Liver (tissue), 8 donors: ENCODE measurements at regions not wholly inside any gene's neighbourhood (a gene's known extent, or its start where the extent isn't known, plus 50 kb on each side); places are given as distances from the start of the nearest gene placed in this dataset.

Experiments
- DNase-seq: peaks from one replicate; pipeline ENCODE4 v3.0.0-alpha.2; 2017; ENCODE audit warnings: low spot score
- H3K27ac ChIP-seq, 2 donors: one replicate each; pipeline ENCODE4 v1.7.0; 2013; ENCODE audit warnings: inconsistent platforms in 2 of 2, low read length in 2 of 2, control low read depth in 1 of 2, low read depth in 1 of 2, mild to moderate bottlenecking in 1 of 2
- H3K27me3 ChIP-seq, 4 donors: one replicate each; pipeline versions ENCODE4 v1.6.1 to v1.7.0; 2013; ENCODE audit warnings: low read length in 3 of 4, inconsistent platforms in 1 of 4, mild to moderate bottlenecking in 1 of 4, moderate library complexity in 1 of 4; ENCODE audit not compliant: control insufficient read depth in 4 of 4, insufficient read depth in 4 of 4
- H3K36me3 ChIP-seq, 4 donors: one replicate each; pipeline versions ENCODE4 v1.6.1 to v1.7.0; 2013; ENCODE audit warnings: low read length in 3 of 4, mild to moderate bottlenecking in 3 of 4, low read depth in 1 of 4, moderate library complexity in 1 of 4; ENCODE audit not compliant: control insufficient read depth in 4 of 4, insufficient read depth in 3 of 4
- H3K4me1 ChIP-seq, 4 donors: one replicate each; pipeline versions ENCODE4 v1.6.1 to v1.7.0; 2013; ENCODE audit warnings: low read length in 3 of 4, mild to moderate bottlenecking in 3 of 4, moderate library complexity in 1 of 4; ENCODE audit not compliant: control insufficient read depth in 4 of 4, insufficient read depth in 4 of 4
- H3K4me3 ChIP-seq, 3 donors: one replicate each; pipeline versions ENCODE4 v1.6.1 to v1.7.0; 2013; ENCODE audit warnings: low read length in 3 of 3, control low read depth in 1 of 3, low read depth in 1 of 3, mild to moderate bottlenecking in 1 of 3
- H3K9ac ChIP-seq, 2 donors: one replicate each; pipeline ENCODE4 v1.7.0; 2013; ENCODE audit warnings: low read length in 2 of 2, mild to moderate bottlenecking in 2 of 2, moderate library complexity in 2 of 2, control low read depth in 1 of 2, low read depth in 1 of 2
- H3K9me3 ChIP-seq, 4 donors: one replicate each; pipeline versions ENCODE4 v1.6.1 to v1.7.0; 2013; ENCODE audit warnings: low read length in 3 of 4; ENCODE audit not compliant: control insufficient read depth in 4 of 4
- EGR1 ChIP-seq, 2 donors: IDR thresholded peaks; 2 replicates each; pipeline ENCODE4 v1.6.1; 2016 to 2018; ENCODE audit warnings: antibody characterized with exemption in 2 of 2, low read depth in 2 of 2
- FOXA1 ChIP-seq: IDR thresholded peaks from 2 replicates; pipeline ENCODE4 v1.6.1; 2016; ENCODE audit warnings: antibody characterized with exemption
- FOXA2 ChIP-seq: IDR thresholded peaks from 2 replicates; pipeline ENCODE4 v1.6.1; 2016; ENCODE audit warnings: antibody characterized with exemption
- GABPA ChIP-seq, 2 donors: IDR thresholded peaks in 1 of 2; conservative IDR thresholded peaks in 1 of 2; 2 replicates each; pipeline ENCODE4 v1.6.1; 2016; ENCODE audit warnings: antibody characterized with exemption in 2 of 2, mild to moderate bottlenecking in 1 of 2, moderate library complexity in 1 of 2
- HNF4A ChIP-seq, 2 donors: conservative IDR thresholded peaks; 2 replicates each; pipeline ENCODE4 v1.6.1; 2016; ENCODE audit warnings: antibody characterized with exemption in 2 of 2, mild to moderate bottlenecking in 2 of 2
- HNF4G ChIP-seq: IDR thresholded peaks from 2 replicates; pipeline ENCODE4 v1.6.1; 2016; ENCODE audit warnings: antibody characterized with exemption
- JUND ChIP-seq, 2 donors: IDR thresholded peaks; 2 replicates each; pipeline ENCODE4 v1.6.1; 2016; ENCODE audit warnings: antibody characterized with exemption in 2 of 2
- RAD21 ChIP-seq, 2 donors: IDR thresholded peaks; 2 replicates each; pipeline ENCODE4 v1.6.1; 2016; ENCODE audit warnings: antibody characterized with exemption in 2 of 2, mild to moderate bottlenecking in 2 of 2
- RXRA ChIP-seq, 2 donors: IDR thresholded peaks; 2 replicates each; pipeline ENCODE4 v1.6.1; 2017 to 2018; ENCODE audit warnings: antibody characterized with exemption in 2 of 2, mild to moderate bottlenecking in 1 of 2
- SP1 ChIP-seq: IDR thresholded peaks from 2 replicates; pipeline ENCODE4 v1.6.1; 2018; ENCODE audit warnings: antibody characterized with exemption, mild to moderate bottlenecking
- TAF1 ChIP-seq: conservative IDR thresholded peaks from 2 replicates; pipeline ENCODE4 v1.6.1; 2016; ENCODE audit warnings: antibody characterized with exemption, mild to moderate bottlenecking
- YY1 ChIP-seq: IDR thresholded peaks from 2 replicates; pipeline ENCODE4 v1.6.1; 2016; ENCODE audit warnings: antibody characterized with exemption, mild to moderate bottlenecking
- WGBS: extraction: QIAGEN DNeasy Blood & Tissue Kit; methylation state at CpG from one replicate; pipeline ENCODE4 v1.1.7; 2013; 5-methylcytosine and 5-hydroxymethylcytosine counted together
- TF ChIP-seq, protein P1 (sequence below): fragments of 150-350 bp; IDR thresholded peaks from 2 replicates; pipeline ENCODE4 v1.5.1; 2017; ENCODE audit warnings: improper control_type of control experiment, low read depth, low read length; ENCODE audit not compliant: missing input control
- TF ChIP-seq, protein P2 (sequence below): IDR thresholded peaks from 2 replicates; pipeline ENCODE4 v1.6.1; 2016; ENCODE audit warnings: antibody characterized with exemption
- TF ChIP-seq, protein P3 (sequence below): IDR thresholded peaks from 2 replicates; pipeline ENCODE4 v1.6.1; 2016; ENCODE audit warnings: antibody characterized with exemption
- TF ChIP-seq, protein P4 (sequence below): IDR thresholded peaks from 2 replicates; pipeline ENCODE4 v1.6.1; 2016; ENCODE audit warnings: antibody characterized with exemption
- TF ChIP-seq, protein P5 (sequence below): IDR thresholded peaks from 2 replicates; pipeline ENCODE4 v1.6.1; 2016; ENCODE audit warnings: antibody characterized with exemption, mild to moderate bottlenecking
- donor health status: healthy.
- donor health status: healthy.
- donor health status: healthy.
- donor health status: healthy.
- donor health status: healthy.

DNA sequence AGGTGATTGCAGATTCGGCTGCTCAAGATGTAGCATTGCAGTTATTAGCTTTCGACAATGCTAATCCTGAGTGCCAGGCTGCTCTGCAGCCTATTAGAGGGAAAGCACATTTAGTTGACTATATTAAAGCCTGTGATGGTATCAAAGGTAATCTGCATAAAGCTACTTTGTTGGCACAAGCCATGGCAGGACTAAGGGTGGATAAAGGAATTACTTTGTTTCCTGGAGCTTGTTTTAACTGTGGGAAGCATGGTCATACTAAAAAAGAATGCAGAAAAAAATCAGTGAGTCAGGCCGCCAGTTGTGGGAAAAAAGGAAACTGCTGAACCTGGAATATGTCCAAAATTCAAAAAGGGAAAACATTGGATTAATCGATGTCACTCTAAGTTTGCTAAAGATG lies 154.9 kb upstream of the TECRL start:
- no peak overlapping the region for H3K27ac ChIP-seq
- H3K36me3 ChIP-seq = no peaks in the 10 kb centered on the region
- no peaks in the 10 kb centered on the region for H3K4me1 ChIP-seq
- TF ChIP-seq FOXA2 = no peak
- TF ChIP-seq FOXA1 = no peak
- TF ChIP-seq, protein P1, sequence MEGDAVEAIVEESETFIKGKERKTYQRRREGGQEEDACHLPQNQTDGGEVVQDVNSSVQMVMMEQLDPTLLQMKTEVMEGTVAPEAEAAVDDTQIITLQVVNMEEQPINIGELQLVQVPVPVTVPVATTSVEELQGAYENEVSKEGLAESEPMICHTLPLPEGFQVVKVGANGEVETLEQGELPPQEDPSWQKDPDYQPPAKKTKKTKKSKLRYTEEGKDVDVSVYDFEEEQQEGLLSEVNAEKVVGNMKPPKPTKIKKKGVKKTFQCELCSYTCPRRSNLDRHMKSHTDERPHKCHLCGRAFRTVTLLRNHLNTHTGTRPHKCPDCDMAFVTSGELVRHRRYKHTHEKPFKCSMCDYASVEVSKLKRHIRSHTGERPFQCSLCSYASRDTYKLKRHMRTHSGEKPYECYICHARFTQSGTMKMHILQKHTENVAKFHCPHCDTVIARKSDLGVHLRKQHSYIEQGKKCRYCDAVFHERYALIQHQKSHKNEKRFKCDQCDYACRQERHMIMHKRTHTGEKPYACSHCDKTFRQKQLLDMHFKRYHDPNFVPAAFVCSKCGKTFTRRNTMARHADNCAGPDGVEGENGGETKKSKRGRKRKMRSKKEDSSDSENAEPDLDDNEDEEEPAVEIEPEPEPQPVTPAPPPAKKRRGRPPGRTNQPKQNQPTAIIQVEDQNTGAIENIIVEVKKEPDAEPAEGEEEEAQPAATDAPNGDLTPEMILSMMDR = no peak
- no peak for TF ChIP-seq JUND (IDR thresholded peaks at IDR 0.05)
- no peak for TF ChIP-seq RAD21 (IDR thresholded peaks at IDR 0.05)
- TF ChIP-seq HNF4A (conservative IDR thresholded peaks at IDR 0.05) = no peak
- no peak for TF ChIP-seq RXRA (IDR thresholded peaks at IDR 0.05)
- no peaks in the 10 kb centered on the region for H3K9me3 ChIP-seq
- H3K4me3 ChIP-seq = no peak overlapping the region
- WGBS = 68% methylated on average over 4 of the region's 4 CpGs
- no peak for DNase-seq
- H3K9ac ChIP-seq = no peak overlapping the region
- no peaks in the 10 kb centered on the region for H3K27me3 ChIP-seq

DNA sequence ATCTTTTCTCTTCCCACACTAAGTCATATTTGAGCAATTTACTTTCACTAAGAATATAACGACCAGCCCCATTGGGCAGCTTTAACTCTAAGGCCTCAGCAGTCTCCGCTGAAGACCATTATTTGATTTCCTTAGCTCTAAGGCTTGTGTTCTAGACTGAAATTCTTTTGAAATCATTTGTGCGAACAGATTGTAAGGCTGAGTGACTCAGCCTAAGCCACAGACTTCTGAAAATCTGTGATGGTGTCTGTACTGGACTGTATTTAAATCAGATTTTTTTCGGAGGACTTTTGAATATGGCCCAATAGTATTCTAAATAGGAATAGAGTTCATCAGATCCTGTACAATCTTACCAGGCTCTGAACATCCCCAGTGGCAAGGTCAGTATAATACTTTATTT lies 150.3 kb upstream of the TECRL start:
- Histone ChIP-seq H3K9ac (no peak overlapping the region), H3K4me3 (no peak overlapping the region), H3K9me3 (no peaks in the 10 kb centered on the region), H3K27ac (no peak overlapping the region), H3K27me3 (no peaks in the 10 kb centered on the region), H3K4me1 (no peaks in the 10 kb centered on the region), H3K36me3 (no peaks in the 10 kb centered on the region)
- WGBS = 64% methylated on average over 4 of the region's 4 CpGs
- DNase-seq = no peak
- TF ChIP-seq HNF4A (conservative IDR thresholded peaks at IDR 0.05) (no peak), FOXA2 (no peak), YY1 (no peak), EGR1 (IDR thresholded peaks at IDR 0.05; ENCODE audit: low read depth in 2 of 2) (no peak), JUND (IDR thresholded peaks at IDR 0.05) (no peak), RXRA (IDR thresholded peaks at IDR 0.05) (no peak), SP1 (no peak), TAF1 (no peak), GABPA (IDR thresholded peaks at IDR 0.05 in 1 of 2, conservative IDR thresholded peaks at IDR 0.05 in 1 of 2) (no peak), HNF4G (no peak)
- TF ChIP-seq, protein P2, sequence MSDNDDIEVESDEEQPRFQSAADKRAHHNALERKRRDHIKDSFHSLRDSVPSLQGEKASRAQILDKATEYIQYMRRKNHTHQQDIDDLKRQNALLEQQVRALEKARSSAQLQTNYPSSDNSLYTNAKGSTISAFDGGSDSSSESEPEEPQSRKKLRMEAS = no peak
- TF ChIP-seq, protein P3, sequence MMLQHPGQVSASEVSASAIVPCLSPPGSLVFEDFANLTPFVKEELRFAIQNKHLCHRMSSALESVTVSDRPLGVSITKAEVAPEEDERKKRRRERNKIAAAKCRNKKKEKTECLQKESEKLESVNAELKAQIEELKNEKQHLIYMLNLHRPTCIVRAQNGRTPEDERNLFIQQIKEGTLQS = no peak
- TF ChIP-seq, protein P1 = no peak
- TF ChIP-seq, protein P4, sequence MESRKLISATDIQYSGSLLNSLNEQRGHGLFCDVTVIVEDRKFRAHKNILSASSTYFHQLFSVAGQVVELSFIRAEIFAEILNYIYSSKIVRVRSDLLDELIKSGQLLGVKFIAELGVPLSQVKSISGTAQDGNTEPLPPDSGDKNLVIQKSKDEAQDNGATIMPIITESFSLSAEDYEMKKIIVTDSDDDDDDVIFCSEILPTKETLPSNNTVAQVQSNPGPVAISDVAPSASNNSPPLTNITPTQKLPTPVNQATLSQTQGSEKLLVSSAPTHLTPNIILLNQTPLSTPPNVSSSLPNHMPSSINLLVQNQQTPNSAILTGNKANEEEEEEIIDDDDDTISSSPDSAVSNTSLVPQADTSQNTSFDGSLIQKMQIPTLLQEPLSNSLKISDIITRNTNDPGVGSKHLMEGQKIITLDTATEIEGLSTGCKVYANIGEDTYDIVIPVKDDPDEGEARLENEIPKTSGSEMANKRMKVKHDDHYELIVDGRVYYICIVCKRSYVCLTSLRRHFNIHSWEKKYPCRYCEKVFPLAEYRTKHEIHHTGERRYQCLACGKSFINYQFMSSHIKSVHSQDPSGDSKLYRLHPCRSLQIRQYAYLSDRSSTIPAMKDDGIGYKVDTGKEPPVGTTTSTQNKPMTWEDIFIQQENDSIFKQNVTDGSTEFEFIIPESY = no peak
- TF ChIP-seq, protein P5, sequence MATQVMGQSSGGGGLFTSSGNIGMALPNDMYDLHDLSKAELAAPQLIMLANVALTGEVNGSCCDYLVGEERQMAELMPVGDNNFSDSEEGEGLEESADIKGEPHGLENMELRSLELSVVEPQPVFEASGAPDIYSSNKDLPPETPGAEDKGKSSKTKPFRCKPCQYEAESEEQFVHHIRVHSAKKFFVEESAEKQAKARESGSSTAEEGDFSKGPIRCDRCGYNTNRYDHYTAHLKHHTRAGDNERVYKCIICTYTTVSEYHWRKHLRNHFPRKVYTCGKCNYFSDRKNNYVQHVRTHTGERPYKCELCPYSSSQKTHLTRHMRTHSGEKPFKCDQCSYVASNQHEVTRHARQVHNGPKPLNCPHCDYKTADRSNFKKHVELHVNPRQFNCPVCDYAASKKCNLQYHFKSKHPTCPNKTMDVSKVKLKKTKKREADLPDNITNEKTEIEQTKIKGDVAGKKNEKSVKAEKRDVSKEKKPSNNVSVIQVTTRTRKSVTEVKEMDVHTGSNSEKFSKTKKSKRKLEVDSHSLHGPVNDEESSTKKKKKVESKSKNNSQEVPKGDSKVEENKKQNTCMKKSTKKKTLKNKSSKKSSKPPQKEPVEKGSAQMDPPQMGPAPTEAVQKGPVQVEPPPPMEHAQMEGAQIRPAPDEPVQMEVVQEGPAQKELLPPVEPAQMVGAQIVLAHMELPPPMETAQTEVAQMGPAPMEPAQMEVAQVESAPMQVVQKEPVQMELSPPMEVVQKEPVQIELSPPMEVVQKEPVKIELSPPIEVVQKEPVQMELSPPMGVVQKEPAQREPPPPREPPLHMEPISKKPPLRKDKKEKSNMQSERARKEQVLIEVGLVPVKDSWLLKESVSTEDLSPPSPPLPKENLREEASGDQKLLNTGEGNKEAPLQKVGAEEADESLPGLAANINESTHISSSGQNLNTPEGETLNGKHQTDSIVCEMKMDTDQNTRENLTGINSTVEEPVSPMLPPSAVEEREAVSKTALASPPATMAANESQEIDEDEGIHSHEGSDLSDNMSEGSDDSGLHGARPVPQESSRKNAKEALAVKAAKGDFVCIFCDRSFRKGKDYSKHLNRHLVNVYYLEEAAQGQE = no peak
